ENCODE measurements at regions not wholly inside any gene's neighbourhood (a gene's known extent, or its start where the extent isn't known, plus 50 kb on each side); places are given as distances from the start of the nearest gene placed in this dataset.

DNA sequence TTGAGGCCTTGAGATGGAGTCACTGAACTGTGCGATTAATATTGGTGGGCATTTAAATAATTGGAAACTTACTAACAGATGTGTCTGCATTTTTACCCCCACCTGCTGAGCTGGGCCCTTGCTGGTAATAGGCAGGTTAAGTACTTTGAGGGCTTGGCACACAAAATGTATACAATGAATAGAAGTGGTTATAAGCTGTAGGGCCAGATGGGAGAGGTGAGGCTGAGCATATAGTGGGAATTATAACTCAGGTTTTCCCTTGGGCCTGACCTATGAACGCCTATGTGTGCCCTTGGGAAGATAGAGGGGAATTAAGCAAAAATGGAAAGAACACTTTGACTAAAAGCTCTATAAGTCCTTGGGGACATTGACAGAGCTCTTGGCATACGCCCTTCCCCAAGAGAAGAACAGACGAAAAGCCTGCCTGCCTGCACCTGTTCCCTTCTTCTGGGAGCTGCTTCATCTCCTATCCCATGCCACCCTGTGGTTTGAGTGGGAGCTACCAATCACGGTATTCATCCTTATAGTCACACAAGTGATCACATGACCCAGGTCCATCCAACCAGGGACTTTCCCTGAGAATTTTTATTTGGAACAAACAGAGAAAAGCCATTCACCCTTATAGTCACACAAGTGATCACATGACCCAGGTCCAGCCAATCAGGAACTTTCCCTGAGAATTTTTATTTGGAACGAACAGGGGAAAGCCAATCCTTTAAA lies 260.7 kb upstream of the CSF3R start:
- no peak for DNase-seq (ENCODE audit: low read depth)

DNA sequence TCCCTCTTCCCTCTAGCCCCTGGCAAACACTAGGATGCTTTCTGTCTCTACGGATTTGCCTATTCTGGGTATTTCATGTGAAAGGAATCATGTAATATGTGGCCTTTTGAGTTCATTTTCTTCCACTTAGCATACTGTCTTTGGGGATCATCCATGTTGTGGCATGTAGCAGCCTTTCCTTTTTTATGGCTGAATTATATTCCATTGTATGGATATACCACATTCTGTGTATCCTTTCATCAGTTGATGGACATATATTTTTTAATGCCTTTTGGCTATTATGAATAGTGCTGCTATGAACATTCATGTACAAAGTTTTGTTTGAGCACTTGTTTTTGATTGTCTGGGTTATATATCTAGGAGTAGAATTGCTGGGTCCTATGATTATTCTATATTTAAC lies 258.4 kb upstream of the CSF3R start:
- no peak for DNase-seq (ENCODE audit: low read depth)

DNA sequence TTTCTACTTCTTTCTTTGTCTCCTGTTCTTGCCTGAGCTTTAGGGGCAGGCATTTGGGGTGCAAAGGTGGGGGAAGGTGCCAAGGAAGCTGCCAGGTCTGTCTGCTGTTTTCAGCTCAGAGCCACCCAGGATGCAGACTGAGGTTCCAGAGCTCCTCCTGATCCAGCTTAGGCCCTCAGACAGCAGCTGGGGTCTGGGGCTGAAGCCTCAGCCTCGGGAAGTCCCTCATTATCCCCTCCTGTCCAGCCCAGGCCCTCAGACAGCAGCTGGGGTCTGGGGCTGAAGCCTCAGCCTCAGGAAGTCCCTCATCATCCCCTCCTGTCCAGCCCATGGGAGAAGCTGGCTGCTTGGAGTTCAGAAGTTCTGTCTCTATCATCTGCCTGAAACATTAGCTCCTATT lies 257.7 kb upstream of the CSF3R start:
- no peak for DNase-seq (ENCODE audit: low read depth)

DNA sequence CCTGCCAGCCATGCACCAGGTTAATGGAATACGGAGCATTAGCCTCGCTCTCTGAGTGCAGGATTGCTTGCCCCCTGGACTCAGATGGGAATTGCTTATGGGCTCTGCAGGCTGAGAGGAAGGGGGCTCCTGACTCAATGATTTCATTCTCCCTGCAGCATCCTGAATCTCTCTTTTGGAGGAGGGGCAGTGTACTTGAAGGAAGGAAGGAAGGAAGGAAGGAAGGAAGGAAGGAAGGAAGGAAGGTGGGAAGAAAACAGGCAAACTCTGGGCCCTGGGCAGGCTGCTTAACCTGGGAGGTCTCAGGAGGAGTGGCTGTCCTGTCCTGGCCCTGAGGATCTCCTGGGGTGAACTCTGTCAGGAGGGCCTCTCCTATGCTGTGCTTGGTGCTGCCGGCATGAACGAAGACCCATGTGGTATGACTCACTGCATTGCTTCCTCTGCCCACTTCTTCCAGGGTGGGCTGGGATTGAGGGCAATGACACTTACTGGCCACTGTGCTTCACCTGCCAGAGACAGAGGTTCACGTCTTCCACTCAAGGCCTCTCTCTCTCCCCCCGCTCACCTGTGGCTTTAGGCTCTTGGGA lies 257.1 kb upstream of the CSF3R start:
- DNase-seq (ENCODE audit: low read depth) = no peak

DNA sequence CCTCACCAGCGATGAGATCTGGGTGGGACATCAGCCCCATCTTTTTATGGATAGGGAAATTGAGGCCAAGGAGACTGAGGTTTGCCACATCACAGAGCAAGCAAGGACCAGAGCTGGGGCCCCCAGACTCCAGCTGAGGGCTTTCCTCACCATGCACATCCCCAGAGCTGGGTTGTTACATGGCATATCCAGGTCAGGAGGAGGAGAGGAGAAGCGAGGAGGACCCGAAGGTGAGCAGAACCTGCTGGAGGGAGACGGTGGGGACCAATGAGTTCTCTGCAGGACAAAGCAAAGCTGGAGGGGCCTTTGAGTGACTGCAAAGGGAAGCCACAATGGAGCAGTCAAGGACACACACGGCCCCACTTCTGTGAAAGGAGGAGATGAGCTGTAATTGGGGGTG lies 255.5 kb upstream of the CSF3R start:
- DNase-seq (ENCODE audit: low read depth) = no peak

DNA sequence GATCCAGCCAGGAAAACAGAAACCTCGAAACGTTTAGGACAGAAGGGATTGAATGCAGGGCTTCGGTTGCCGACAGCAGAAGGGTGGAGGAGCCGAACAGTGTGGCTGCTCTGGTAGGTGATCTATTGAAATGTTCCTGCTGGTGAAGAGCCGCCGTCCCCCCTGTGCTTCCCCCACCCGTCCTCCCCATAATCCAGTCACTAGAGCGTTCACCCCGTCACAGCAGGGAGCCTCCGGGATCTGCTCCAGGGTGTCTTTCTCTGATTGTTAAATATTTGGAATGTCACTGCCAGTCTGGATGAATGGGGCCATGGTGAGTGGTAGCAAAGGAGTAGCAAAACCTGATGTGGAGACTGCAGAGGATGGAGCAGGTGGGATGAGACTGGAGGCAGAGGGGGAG lies 255.1 kb upstream of the CSF3R start:
- no peak for DNase-seq (ENCODE audit: low read depth)

DNA sequence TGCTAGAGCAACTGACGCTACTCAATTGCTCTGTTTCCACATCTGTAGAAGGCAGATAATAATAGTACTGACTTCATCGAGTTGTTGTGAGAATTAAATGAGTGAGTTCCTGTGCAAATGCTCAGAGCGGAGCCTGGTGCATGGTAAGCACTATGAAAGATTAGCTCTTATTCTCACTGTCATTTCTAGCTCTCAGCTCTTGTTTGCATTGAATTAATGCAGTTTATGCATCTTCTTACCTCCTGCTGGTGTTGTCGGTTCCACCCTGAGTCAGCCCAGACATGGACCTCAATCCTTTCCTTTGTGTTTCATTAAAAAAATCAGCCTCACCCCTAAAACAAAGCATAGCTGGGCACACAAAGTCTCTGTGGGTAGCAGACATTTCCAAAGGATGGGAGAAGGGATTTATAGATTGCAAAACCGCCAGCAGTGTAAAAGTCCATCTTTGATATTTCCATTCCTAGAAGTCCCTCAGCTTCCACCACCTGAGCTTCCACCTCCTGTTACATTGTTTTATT lies 254.4 kb upstream of the CSF3R start:
- no peak for DNase-seq (ENCODE audit: low read depth)

DNA sequence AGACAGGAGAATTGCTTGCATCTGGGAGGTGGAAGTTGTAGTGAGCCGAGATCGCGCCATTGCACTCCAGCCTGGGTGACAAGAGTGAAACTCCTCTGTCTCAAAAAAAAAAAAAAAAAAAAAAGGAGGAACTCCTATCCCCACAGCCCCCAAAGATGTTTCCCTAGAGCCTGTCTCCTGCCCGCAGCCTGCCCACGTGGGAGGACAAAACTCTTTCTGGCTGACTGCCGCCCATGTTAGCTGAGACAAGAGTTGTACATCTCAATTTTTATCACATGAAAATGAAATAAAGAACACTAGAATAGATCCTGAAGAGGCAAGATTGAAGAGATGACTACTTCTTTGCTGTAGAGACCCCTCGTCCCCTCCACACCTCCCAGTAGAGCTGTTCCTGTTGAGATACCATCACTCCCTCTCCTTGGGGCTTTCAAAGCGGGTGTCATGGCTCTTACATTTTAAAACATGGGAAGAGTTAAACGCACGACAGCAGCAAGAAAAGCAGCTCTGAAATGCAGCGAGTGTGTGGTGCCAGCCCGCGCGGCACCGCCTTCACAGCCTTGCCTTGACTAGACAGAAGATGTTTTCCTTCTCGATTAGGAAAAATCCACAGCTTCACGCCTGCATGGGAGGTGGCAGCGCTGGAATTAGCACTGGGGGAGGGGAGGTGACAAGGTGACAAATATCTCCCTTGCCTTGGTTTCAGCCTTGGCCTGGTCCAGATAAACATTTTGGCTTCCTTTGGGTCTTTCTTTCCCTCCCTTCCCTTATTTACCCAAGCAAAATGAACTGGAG lies 253.4 kb upstream of the CSF3R start:
- DNase-seq (ENCODE audit: low read depth) = no peak

DNA sequence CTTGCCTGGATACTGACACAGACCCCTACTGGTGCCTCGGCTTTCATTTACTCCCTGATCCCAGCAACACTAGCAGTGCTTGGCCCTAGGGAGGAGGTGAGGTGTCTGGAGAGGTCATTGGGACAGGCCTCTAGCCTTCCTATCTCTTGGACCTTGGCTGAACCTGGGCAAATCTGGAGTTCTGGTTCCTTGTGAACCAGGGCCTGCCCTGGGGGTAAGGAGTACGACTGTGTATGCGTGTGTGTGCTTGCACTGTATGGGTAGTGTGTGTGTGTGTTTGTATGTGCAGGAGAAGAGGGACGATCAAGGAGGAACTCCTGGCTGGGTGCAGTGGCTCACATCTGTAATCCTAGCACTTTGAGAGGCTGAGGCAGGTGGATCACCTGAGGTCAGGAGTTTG lies 252.7 kb upstream of the CSF3R start:
- no peak for DNase-seq (ENCODE audit: low read depth)

DNA sequence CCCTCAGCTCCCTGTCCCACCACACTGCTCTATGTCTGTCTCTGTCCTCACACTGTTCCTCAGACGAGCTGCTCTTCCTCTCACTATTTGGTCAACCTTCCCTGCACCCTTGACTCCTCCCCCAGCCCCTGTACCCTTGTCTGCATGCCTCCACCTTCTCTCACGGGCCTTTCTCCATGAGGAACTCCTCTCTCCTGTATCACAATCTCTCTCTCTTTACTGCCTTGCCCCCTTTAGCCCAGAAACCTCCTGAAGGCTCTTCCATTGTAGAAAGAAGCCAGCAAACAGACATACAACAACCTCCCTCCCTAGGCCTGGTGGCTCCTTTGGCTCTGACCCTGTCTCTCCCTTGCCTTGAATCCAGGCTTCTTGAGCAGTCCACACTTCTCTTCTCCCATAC lies 251.6 kb upstream of the CSF3R start:
- DNase-seq (ENCODE audit: low read depth) = no peak

DNA sequence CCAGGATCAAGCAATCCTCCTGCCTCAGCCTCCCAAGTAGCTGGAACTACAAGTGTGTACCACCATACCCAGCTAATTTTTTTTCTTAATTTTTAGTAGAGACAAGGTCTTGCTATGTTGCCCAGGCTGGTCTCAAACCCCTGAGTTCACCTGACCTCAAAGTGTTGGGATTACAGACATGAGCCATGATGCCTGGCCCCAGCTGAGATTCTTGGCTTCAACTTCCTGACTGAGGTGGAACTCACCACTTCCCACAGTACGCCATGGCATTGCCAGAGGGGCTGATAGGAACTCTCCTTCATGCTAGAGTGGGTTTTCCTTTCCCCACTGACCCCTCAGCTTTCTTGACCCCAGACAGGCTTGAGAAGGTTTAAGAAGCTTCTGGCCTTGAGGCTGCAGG lies 251.0 kb upstream of the CSF3R start:
- no peak for DNase-seq (ENCODE audit: low read depth)

DNA sequence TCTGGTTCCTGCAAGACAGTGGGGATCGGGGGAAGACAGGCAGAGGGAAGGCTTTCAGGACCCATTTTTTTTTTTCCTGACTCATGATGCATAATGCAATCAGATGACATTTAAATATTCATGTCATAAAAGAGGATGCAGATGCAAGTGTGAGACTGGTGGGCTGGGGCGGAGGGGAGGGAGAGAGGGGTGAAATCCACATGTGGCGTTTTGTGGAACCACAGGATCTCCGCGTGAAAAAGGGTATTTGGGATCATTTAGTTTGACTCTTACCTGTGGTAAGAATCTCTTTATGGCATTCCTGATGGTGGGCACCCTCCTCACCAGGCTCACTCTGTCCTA lies 249.3 kb upstream of the CSF3R start:
- DNase-seq (ENCODE audit: low read depth) = no peak

DNA sequence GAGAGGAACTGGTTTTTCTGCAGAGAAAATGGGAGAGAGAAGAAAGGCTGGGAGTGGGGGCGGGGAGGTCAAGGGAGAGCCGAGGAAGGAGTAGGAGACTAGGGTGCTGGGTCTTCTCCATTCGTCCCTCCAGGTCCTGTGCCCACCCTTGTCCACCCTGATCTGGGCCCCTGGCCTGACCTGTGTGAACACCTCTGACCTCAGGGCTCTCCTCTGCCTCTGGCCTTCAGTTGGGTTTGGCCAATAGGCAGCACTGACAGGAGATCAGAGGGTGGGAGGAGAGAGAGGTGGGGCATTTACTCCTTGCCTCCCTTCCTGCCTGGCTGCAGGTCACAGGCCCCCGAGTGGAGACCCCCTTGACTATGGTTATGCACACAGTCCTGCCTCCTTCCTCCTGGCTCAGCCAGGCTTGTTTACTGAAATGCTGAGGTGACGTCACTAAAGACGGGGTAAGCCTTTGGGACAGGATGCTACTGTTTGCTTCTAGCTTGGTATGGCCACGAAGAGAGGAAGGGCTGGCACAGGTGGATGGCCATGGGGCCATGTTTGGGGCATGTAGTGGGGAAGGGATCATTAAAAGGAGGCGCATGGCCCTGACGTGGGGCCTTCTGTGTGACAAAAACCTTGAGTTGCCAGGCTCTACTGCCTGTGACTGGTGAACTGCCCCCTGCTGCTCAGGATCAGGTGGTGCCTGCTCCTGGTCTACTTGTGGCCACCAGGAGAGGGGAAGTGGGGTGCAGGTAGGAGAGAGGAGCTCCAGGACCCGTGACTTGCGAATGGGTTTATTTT lies 248.7 kb upstream of the CSF3R start:
- no peak for DNase-seq (ENCODE audit: low read depth)

DNA sequence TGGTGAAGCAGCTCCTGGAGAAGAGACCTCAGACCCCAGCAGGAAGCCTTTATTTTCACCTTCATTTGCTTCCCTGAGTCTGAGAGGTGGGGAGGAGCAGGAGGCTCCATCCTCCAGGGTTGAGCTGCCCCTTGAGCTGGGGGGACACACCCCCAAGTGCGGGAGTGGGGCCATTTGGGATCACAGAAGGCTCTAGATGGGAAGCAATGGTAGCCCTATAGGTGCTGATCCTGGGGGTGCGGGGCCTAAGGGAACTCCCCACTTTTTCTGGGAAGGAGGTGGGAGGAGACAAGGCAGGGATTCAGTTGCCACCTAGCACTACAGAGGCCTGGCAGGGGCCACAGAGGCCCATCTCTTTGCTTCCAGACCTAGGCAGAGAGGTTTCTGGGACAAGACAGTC lies 247.9 kb upstream of the CSF3R start:
- no peak for DNase-seq (ENCODE audit: low read depth)

DNA sequence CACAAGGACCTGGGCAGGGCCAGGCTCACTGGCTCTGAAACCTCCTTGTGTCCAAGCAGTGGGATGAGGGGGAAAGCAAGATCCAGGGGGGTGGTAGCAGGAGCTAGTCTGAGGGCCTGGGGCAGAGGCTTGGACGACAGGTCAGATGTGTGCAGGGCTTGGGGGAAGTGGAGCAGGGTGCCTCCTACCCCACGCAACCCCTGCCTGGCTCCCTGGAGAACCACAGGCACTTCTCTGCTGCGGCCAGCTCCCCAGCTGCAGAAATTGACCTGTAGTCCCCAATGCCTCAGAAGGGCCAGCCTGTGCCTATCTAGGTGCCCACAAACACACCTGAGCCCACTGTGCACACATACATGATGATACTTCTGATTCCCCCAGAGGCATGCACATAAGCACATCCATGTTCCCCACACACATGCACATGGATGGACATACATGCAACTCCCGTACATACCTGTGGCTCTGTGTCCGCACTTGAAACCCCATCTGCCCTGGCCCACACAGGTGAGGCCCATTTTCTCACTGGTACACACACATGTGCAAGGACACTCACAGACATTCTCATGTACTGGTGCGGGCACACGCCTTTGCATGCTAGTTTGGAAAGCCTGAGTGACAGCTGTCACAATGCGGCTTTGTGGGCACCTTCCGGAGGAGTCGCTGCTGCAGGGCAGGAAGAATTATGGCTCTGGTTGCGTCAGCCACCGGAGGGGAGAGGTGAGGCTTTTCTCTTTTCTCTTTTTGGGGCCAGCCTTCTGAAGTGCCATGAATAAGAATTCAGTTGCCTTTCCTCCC lies 247.2 kb upstream of the CSF3R start:
- DNase-seq (ENCODE audit: low read depth) = no peak

DNA sequence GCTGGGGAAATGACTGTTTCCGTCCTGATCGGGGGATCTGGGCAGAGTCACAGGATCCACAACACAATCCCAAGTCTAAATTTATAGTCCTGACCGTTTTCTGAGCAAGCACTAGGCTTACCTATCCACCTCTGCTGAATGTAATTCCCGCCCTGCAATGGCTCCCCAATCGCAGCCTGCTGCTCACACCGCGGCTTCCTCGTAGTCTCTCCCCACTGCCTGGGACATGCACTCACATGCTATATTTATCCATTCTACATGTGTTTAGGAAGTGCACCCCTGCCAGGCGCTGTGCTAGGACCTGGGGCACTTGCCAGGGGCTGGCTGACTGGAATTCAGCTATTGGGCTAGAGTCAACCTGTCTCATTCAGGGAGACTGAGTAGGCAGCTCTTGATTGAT lies 246.6 kb upstream of the CSF3R start:
- no peak for DNase-seq (ENCODE audit: low read depth)

DNA sequence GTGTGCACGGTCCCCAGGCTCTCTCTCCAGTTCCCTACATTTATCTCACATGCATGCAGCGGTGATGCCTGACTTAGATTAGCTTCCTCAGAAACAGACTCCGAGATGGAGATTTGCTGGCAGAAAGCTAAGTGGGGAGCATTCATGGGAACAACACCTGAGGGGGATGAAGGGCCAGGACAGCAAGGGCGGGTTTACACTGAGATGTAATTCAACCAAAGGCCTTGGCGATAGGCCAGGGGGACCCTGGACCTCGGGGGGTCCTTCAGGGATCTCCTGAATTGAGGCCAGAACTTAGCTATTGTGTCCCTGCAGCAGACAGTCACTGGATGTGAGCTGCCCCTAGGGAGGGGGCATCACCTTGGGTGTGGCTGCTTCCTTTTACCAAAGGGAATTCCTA lies 246.1 kb upstream of the CSF3R start:
- no peak for DNase-seq (ENCODE audit: low read depth)

DNA sequence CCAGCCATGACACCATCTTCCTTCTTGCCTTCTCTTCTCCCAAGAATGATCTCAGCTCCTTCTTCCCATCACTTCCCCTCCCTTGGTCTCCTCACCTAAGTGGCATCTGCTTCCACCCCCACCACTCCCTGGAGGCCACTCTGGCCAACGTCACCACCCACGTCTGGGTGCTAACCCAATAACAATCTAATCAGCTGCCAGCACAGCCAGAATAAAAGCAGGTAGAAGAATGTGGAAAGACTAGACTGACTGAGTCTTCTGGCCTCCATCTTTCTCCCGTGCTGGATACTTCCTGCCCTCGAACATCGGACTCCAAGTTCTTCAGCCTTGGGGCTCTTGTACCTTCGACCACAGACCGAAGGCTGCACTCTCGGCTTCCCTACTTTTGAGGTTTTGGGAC lies 245.3 kb upstream of the CSF3R start:
- no peak for DNase-seq (ENCODE audit: low read depth)

DNA sequence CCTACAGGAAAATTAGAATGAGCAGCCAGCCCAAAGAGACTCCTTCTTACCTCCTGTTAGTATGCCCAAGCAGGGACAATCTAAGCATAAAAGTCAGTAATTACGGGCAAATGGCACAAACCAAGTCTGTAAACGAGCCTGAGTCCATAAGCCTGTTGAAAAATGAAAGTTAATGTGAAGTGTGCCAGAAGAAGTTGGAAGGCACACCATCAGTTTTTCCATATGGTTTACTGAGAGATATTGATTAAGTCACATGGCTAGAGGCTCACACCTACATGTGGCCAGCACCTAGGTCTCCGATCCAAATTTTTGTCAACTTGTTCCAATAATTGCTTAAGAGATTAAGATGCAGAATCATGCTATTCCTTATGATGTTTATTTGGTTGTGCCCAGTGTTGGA lies 242.4 kb upstream of the CSF3R start:
- no peak for DNase-seq (ENCODE audit: low read depth)

DNA sequence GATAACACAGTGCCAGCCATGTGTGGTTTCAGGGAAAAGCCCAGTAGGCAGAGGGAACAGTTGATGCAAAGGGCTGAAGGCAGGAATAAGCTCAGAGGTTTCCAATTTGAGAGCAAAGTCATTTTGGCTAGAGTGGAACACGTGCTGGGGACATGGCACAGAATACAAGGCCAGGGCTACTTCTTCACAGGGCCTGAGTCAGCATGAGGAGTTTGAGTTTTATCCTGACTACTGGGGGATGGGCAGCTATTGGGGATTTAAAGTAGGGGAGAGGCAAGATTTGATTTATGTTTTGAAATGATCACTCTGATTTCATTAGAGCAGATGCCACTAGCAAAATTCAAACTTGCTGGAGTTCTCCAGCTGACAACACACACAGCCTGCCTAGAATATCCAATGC lies 241.1 kb upstream of the CSF3R start:
- DNase-seq (ENCODE audit: low read depth) = no peak

DNA sequence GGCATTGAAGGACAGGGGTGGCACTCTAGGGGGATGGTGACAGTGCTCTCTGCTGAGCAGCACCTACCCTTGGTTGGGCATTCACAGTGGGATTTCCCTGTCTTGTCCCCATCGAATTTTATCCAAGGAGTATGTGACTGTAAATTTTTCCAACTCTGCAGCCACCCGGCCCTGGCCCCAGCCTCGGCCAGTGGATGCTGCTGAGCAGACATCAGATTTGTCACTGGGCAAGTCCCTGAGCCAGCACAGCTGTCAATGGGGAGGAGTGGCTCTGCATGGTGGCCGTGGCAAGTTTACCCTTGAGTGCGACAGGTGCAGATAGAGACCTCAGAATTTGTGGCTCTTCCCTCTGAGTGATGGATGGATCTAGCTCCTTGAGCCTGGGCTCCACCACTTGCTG lies 240.2 kb upstream of the CSF3R start:
- no peak for DNase-seq (ENCODE audit: low read depth)

DNA sequence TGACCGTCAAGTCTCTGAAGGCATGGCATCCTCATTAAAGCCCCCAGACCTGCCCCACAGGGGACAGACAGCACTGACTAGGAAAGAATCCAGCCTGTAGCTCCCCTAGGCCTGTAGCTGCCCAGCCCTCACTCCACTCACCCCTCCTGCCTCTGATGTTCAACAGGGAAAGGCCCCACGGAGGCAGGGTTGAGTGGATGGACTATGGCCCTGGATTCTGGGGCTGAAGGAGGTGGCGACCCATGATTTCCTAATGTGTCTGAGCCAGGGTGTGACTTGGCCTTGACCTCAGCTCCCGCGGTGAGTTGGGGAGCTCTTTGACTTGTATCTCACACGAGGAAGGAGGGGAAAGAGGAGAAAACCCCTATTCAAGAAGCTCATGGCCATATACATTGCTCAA lies 238.5 kb upstream of the CSF3R start:
- no peak for DNase-seq (ENCODE audit: low read depth)
